A673 (cell line): ENCODE measurements at regions not wholly inside any gene's neighbourhood (a gene's known extent, or its start where the extent isn't known, plus 50 kb on each side); places are given as distances from the start of the nearest gene placed in this dataset.

Experiments
- BruUV-seq: library from RNA; stranded (reverse); fragments of 400-500 nt; replicated peaks from 2 replicates; lab custom pipeline; 2021; lab: Mats Ljungman, UMichigan
- CTCF ChIA-PET: fragments of 300-600 bp; sonication (Branson Sonifier 250); formaldehyde crosslinking; loops from one replicate; lab custom pipeline; 2022; ENCODE audit warnings: antibody characterized with exemption; lab: Charles Lee
- POLR2A ChIA-PET: fragments of 300-600 bp; sonication (Branson Sonifier 250); formaldehyde crosslinking; loops from one replicate; lab custom pipeline; 2022; ENCODE audit warnings: antibody characterized with exemption; ENCODE audit not compliant: low non-redundant PET; lab: Charles Lee
- DNase-seq: peaks from one replicate; pipeline ENCODE4 v3.0.0-alpha.2; 2015; ENCODE audit warnings: low spot score
- H3K27ac ChIP-seq: fragments of 200-600 bp; sonication (generic); 2 replicates; pipeline ENCODE4 v1.5.1; 2016; ENCODE audit warnings: mixed run types, low read depth, mild to moderate bottlenecking, mixed read lengths, antibody characterized with exemption, low read length; ENCODE audit not compliant: poor library complexity, severe bottlenecking
- H3K27me3 ChIP-seq: fragments of 200-600 bp; sonication (generic); replicated peaks from 2 replicates; pipeline ENCODE4 v1.6.1; 2017; ENCODE audit warnings: mixed run types, low read depth, mild to moderate bottlenecking, mixed read lengths, antibody characterized with exemption, low read length; ENCODE audit not compliant: insufficient read depth, poor library complexity
- H3K36me3 ChIP-seq: fragments of 200-600 bp; sonication (generic); 2 replicates; pipeline ENCODE4 v1.6.1; 2016; ENCODE audit warnings: mixed run types, mild to moderate bottlenecking, mixed read lengths, antibody characterized with exemption, low read length; ENCODE audit not compliant: insufficient read depth, poor library complexity, severe bottlenecking
- H3K4me1 ChIP-seq: fragments of 200-600 bp; sonication (generic); 2 replicates; pipeline ENCODE4 v1.6.1; 2017; ENCODE audit warnings: mixed run types, mild to moderate bottlenecking, mixed read lengths, antibody characterized with exemption, low read length; ENCODE audit not compliant: insufficient read depth, poor library complexity, severe bottlenecking
- H3K4me3 ChIP-seq: fragments of 200-600 bp; sonication (generic); 2 replicates; pipeline ENCODE4 v1.5.1; 2016; ENCODE audit warnings: low read depth, mixed run types, mild to moderate bottlenecking, mixed read lengths, low read length; ENCODE audit not compliant: poor library complexity, severe bottlenecking
- H3K9me3 ChIP-seq: fragments of 200-600 bp; sonication (generic); 2 replicates; pipeline ENCODE4 v1.6.1; 2016; ENCODE audit warnings: mixed run types, low read depth, mild to moderate bottlenecking, mixed read lengths, antibody characterized with exemption, low read length; ENCODE audit not compliant: poor library complexity, severe bottlenecking
- CTCF ChIP-seq: fragments of 300-800, 200-600 bp; sonication (generic); conservative IDR thresholded peaks from 2 replicates; pipeline ENCODE4 v1.5.1; 2017; ENCODE audit warnings: low read depth, mild to moderate bottlenecking, antibody characterized with exemption, low read length, moderate library complexity, mixed read lengths
- EZH2 ChIP-seq: fragments of 200-600 bp; sonication (generic); IDR thresholded peaks from 2 replicates; pipeline ENCODE4 v1.6.1; 2017; ENCODE audit warnings: borderline replicate concordance, low read depth, mild to moderate bottlenecking, mixed read lengths, antibody characterized with exemption, low read length; ENCODE audit not compliant: poor library complexity, severe bottlenecking
- intact Hi-C: fragments of 100-400 bp; cut with micrococcal nuclease; formaldehyde crosslinking; loops from one replicate; pipeline ENCODE4 v1.10.0; 2022; ENCODE audit not compliant: unreplicated experiment

- ChIA-PET POLR2A (no interaction called here), CTCF (no interaction called here)
- Histone ChIP-seq H3K27ac (no peak overlapping the region), H3K4me1 (no peaks in the 10 kb centered on the region), H3K4me3 (no peak overlapping the region), H3K9me3 (no peaks in the 10 kb centered on the region), H3K27me3 (no peaks in the 10 kb centered on the region), H3K36me3 (no peaks in the 10 kb centered on the region)
- intact Hi-C loops, result no loop called here
- BruUV-seq, result no TSS peak
- TF ChIP-seq EZH2 (no peak), CTCF (no peak)
- no peak for DNase-seq
Observed at GRCh38 chrX:116236666-116237065, 66.1 kb downstream of the AGTR2 start.

- Histone ChIP-seq H3K27me3 (no peaks in the 10 kb centered on the region), H3K4me1 (no peaks in the 10 kb centered on the region), H3K4me3 (no peak overlapping the region), H3K36me3 (no peaks in the 10 kb centered on the region), H3K9me3 (no peaks in the 10 kb centered on the region), H3K27ac (no peak overlapping the region)
- no peak for TF ChIP-seq CTCF
- TF ChIP-seq EZH2, result no peak
- DNase-seq, result no peak
- ChIA-PET POLR2A (no interaction called here), CTCF (no interaction called here)
- intact Hi-C loops, result no loop called here
- no TSS peak for BruUV-seq
Observed at GRCh38 chrX:116238093-116238492, 67.5 kb downstream of the AGTR2 start.

- TF ChIP-seq EZH2 (no peak), CTCF (no peak)
- Histone ChIP-seq H3K9me3 (no peaks in the 10 kb centered on the region), H3K27ac (no peak overlapping the region), H3K36me3 (no peaks in the 10 kb centered on the region), H3K27me3 (no peaks in the 10 kb centered on the region), H3K4me3 (no peak overlapping the region), H3K4me1 (no peaks in the 10 kb centered on the region)
- CTCF ChIA-PET, result no interaction called here
- intact Hi-C loops, result no loop called here
- no TSS peak for BruUV-seq
- POLR2A ChIA-PET, result no interaction called here
- DNase-seq, result no peak
Observed at GRCh38 chrX:116238567-116239255, 68.2 kb downstream of the AGTR2 start.
